Left lobe of liver (tissue), 2 donors: ENCODE measurements at regions not wholly inside any gene's neighbourhood (a gene's known extent, or its start where the extent isn't known, plus 50 kb on each side); places are given as distances from the start of the nearest gene placed in this dataset.

Experiments used
- ATAC-seq: fragments of 200-7000 bp; cut with Tn5 transposase; one replicate; pipeline ENCODE4 v1.9.1; 2020; ENCODE audit warnings: mild to moderate bottlenecking, moderate library complexity
- DNase-seq: peaks from one replicate; pipeline ENCODE4 v3.0.0-alpha.2; 2020; ENCODE audit warnings: low spot score
- donor health status: DM: no; HTN: no; CAD: no; lungs with moderate emphysema.
- donor health status: DM: no; HTN: yes; CAD: no.

DNA sequence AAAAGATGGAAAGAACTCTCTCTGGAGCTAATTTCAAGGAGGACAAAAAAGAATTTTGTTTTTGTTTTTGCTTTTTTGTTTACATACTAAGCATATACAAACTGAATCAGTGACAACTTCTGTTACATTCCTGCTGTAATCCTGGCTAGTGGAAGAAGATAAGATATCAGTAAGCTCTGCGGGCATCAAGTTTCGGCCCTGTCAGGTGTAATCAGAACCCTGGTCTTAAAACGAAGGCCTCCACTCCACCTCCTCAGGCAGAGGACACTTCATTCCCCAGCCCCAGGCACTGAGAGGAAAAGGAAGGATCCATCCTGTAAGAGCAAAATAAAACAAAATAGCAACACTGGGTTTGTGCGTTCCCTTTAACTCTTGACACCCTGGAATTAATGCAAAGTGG, 88.9 kb upstream of the ARHGAP29 start:
- no peak for ATAC-seq
- no peak for DNase-seq

DNA sequence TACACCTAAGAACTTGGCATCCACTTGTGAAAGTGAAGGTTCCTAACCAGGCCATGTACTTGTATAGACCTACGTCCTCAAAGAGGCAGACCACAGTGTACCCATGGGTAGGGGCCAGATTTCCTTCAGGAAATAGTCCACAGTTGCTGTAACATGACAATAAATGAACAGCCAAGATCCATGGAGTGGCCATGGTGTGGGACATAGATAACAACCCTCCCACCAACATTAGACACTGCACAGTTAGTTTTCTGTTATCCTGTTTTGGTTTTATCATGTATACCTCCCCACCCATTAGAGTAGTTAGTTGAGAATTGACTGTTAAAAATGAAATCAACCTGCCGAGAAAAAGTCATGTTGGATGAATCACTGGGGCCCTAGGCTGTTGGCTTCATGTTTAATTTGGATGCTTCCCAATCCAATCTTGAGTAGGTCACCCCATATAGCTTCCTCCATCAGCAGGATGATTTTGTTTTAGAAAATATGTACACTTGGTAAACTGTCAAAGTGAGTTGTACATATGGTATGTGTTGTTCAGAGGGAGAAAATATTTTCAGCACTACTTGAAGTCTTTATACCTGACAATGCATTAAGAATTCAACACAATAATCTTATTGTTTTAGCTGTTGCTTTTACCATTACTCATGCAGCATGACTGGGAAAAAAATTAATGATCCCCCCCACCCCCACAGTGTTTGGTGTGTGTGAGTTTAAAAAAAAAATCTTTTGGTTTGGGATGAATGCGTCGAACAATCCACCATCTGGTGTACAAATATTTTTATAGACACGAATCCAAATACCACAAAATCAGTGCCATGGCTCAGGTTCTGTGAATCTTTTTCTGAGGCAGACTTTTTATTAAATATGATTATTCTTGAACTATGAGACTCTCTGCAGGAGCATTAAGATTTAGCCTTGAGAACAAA, 88.3 kb upstream of the ARHGAP29 start:
- DNase-seq (no peak), ATAC-seq (no peak)

DNA sequence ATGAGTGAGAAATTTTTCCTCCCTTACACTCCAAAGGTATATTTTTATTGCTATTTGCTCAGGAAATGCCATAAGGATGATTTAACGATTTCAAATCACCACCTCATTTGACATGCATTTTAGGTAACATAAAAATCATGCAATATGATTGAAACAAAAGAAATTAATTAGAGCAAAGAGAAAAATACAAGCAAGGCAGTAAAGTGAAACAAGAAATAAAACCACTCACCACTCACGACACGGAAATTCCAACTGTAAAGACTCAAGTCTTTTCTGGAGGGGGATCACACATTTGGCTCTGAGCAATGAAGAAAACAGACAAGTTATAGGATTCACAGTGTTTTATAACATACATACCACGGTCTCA, 86.8 kb upstream of the ARHGAP29 start:
- ATAC-seq (no peak), DNase-seq (no peak)

DNA sequence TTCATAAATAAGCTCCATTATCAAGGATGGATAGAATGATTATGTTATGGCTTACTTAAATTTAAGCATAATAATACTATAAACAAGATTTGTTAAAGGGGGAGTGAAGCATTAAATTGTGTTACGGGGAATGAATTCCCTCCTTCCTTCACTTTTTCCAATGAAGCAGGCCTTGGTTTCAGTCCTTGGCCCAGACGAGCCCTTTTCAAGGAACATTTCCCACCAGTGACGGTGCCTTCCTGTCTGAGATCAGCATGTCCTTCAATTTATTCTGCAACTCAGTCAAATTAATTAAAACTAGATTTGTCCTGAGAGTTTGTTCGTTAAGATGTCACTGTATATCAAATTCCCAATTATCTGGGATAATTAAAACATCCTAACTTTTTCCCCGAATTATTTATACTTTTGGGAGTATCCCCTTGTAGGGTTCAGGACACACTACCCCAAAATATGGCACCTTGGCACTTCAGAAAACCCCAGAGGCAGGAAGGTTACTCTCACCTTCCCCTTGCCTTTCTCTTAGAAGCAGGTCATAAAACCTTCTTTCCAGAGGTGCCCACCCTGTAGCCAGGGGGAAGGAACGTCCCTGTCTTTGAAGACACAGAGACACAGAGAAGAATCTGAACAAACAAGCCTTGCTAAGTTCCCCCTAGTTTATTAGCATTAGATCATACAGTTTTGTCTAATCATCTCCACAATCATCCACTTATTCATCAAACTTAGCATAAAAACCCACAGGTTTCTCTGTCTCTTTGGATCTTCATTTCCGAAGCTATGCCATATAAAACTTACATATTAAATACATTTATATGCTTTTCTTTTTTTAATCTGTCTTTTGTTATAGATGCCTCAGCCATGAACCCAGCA, 86.2 kb upstream of the ARHGAP29 start:
- ATAC-seq (no peak), DNase-seq (no peak)

DNA sequence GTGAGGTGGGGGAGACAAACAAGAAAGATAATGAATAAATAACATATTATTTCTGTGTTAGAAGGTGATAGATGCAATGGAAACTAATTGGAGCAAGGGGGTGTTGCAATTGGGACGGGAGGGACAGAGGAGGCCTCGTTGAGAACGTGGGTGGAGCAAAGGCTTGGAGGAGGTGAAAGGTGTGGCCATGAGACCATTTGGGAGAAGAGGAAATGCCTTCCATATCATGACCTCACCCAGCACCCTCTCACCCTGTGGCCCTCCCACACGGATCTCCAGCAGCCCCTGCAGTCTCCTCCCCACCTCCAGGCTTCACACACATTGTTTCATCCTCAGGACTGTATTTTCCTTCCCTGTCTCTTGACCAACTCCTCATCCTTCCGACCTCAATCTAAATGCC, 85.3 kb upstream of the ARHGAP29 start:
- no peak for ATAC-seq
- DNase-seq = no peak

DNA sequence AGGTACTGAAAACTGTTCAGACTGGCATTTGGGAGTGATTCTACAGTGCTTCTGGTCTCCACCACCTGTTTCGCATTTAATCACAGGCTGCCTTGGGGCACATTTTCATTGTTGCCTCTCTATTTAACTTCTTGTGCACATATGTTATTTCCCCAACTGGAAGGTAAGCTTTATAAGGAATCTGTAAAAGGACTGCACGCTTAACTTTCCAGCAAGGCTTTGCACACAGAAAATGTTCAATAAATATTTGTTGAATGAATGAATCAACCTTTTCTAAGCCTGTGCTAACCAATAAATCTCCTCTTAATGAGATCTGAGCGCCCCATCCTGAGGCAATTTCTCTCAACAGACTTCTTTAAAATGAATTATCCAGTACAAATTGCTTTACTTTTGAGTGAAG, 84.3 kb upstream of the ARHGAP29 start:
- DNase-seq = no peak
- ATAC-seq = no peak

DNA sequence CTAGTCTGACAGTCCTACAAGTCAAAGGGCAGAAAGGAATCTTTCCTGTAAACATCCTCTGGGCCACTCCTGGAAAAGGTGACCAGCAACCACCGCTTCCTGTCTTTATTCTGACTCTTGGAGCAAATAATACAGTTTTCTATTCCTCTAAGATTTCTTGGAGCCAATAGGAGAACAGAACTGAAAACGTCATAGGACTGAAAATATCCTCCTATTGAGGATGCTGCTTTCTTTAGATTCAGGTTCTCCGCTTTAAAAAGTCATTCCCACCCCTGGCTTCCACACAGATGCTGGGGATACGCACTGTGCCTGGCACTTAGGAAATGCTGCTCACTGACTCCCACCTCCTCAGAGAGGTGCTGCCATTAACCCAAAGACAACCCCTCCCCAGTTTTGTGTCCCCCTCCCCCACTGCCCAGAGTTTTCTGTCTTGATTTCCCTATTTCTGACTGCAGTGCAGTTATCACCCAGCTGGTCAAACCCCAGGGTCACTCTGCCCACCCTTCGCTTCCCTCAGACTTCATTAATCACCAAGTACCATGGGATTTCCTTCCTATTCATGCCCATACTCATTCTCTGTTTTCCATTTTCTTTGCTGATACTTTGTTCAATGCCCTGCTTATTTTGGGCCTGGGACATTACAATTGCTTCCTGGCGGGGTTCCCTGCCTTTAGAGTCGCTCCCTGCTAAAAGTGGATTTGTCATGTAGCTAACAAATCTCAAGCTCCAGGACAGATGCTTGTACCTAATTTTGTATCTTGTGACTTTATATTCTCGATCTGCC, 82.1 kb upstream of the ARHGAP29 start:
- DNase-seq (no peak), ATAC-seq (no peak)

DNA sequence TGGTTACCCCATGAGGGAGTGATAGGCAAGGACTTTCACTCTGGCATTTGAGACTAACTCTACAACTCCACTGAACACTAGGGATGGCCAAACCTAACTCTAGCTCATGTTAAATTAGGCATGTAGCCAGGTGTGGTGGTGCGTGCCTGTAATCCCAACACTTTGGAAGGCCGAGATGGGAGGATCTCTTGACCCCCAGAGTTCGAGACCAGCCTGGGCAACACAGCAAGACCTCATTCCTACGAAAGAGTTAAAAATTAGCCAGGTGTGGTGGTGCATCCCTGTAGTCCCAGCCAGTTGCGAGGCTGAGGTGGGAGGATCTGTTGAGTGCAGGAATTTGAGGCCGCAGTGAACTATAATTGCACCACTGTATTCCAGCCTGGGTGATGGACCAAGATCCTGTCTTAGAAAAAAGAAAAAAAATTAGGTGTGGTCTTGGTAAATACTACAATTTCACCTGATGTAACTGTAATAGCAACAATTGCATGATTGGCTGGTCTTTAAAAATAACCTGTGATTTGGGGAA, 81.2 kb upstream of the ARHGAP29 start:
- no peak for ATAC-seq
- no peak for DNase-seq

DNA sequence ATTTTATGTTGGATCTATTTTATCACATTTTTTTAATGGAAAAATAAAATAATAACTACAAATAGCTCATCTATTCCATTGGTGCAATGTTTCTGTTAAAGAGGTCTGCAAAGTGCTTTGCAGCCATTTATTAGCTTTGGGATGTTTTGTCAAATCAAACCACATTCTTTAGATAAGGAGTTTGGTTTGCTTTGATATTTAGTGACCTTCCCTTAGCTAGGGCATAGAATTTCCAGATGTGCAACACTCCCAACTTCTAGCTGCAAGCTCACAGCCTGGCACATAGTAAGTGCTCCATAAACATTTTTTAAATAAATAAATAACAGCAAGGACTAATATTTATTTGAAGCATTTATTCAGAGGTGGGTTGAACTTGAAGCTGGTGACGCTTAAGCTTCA, 80.4 kb upstream of the ARHGAP29 start:
- DNase-seq (no peak), ATAC-seq (no peak)

DNA sequence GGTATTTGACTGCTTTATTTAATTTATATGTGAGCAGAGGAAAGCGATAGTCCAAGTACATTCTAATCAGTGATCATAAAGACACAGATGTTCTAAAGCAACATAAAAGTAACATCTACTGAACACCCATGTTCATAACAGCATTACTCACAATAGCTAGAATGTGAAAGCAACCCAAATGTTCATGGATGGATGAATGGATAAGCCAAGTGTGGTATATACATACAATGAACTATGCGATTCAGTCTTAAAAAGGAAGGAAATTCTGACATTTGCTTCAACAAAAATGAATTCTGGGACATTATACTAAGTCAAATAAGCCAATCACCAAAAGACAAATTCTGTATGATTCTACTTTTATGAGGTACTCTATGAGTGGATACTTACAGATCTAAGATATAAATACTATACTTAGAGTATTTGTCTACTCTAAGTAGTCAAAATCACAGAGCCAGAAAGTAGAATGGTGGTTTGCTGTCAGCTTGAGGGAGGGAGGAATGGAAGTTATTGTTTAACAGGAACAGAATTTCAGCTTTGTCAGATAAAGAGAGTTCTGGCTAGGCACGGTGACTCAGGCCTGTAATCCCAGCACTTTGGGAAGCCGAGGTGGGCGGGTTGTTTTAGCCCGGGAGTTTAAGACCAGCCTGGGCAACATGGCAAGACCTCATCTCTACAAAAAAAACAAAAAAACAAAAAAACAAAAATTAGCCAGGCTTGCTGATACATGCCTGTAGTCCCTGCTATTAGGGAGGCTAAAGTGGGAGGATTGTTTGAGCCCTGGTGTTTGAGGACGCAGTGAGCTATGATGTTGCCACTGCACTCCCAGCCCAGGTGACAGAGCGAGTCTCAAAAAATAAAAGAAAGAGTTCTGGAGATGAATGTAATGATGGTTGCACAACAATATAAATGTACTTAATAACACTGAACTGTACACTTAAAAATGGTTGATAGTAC, 79.7 kb upstream of the ARHGAP29 start:
- DNase-seq (no peak), ATAC-seq (peak; percentile 61)

DNA sequence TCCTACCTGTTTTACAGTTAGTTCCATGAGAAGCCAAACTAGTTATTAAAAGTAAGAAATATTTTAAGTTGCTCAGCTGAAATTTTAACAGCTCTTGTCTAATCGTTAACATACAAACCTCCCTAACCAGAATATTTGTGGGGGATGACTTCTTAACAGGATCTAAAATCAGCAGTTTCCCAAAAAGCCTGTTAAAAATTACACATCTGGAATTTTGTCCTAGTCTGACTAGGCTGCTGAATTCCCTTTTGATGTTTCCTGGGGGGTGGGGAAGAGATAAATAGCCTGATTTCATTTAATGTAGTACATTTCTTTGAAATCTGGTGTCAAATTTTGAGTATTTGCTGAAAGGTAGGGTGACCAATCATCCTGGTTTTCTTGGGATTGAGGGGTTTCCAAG, 78.8 kb upstream of the ARHGAP29 start:
- no peak for DNase-seq
- peak; percentile 54 for ATAC-seq

DNA sequence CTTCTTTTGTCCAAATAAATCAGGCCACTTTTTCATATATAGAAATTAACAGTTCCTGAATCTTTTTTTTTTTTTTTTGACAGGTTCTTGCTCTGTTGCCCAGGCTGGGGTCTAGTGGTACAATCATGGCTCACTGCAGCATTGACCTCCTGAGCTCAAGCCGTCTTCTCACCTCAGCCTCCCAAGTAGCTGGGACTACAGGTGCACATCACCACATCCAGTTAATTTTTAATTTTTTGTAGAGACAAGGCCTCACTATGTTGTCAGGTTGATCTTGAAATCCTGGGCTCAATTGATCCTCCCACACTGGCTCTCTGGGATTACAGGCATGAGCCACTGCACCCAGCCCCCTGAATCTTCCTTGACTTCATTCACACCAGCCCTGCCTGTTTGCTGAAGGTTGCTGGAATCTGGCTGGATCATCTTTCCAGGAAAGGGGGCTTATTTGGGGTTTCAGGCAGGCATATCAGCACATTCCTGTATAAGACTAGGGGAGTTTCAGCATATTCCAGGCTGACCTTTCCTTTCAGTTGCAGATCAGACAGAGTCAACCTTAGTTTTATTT, 78.2 kb upstream of the ARHGAP29 start:
- ATAC-seq (peak; percentile 61), DNase-seq (no peak)

DNA sequence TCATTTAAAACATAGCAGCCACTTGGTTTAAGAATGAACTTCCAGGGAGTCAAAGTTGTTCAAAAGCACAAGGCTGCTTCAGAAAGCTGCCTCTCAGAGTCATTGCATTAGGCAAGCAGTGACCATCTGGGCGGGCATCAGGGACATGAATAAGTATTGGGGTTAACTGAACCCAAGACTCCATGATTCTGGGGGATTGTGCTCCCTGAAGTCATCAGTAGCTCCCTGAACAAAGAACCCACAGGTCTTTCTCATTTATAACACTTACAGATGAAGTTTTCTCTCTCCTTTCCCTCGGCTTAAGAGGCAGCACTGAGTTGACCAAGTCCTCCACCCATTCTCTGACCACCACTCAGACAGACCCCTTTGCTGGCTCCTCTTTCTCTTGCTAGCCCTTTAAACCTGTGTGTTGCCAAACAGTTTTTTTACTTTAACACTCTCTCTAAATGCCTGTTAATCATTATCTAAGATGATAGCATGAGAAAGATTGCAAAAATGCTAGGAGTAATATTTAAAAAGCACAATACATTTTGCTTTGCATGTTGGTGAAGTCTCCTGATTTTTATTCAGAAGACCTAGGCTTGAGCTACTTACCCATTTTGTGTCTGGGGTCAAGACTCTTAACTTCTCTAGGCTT, 77.0 kb upstream of the ARHGAP29 start:
- ATAC-seq (peak; percentile 51), DNase-seq (no peak)

DNA sequence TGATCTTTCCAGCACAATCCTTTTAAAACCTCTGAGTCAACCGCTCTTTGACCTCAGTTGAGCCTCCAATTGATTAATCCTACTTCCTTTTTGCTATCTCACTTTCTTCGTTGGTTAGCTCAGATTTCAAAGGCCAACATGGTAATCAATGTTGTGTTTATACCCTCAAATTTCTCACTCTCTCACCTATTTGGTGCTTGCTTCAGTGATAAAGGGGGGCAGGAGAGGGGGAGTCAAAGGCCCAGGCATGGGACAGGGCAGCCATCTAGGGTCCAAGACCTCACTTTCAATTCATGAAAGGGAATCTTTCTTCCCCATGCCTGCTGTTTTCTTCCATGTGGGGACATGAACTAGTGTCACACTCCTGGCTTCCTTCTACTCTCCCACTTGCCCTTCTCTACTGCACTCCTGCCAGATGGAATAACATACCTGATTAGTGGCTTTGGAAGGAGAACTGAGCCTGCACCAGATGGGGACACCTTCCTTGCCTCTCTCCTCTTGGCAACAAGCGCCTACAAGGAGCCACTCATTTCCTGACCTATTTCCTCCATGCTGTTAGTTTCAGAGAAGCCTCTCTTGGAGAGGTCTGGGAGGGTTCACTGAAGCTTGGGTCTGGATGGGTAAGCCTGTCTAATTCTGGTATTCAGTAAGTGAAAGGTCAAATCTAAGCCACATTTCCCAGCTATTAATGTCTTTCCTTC, 73.3 kb upstream of the ARHGAP29 start:
- DNase-seq = no peak
- peak; percentile 70 for ATAC-seq

DNA sequence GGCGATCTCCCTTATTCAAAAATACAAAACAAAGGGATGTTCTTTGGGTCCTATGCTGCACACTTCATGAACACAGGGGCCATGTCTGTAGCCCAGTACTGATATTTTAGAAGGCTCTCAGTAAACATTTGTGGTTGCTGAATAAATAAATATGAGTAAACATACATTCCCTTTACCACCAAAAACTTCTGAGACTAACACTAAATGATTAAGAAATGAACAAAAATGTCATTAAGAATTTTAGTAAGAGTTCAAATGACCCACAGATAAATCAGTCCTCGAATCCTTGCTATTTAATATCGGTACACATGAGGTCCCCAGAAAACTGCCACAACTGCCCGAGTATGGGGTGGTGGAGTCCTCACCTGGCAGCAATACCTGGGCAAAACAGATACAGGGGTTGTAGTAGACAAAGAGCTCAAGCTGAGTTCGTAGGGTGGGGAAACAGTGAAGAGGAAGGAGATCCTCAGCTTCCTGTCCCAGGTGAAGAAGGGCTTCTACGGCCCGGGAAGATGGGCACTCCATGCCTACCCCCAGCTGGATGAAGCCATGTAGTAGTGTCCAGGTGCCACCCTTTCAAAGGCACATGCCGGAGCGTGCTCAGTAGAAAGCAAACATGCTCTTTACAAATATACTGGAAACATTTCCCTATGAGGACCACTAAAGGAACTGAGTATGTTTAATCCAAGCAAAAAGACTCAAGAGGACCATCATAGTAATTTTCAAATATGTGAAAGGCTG, 72.6 kb upstream of the ARHGAP29 start:
- DNase-seq (no peak), ATAC-seq (peak; percentile 25)

DNA sequence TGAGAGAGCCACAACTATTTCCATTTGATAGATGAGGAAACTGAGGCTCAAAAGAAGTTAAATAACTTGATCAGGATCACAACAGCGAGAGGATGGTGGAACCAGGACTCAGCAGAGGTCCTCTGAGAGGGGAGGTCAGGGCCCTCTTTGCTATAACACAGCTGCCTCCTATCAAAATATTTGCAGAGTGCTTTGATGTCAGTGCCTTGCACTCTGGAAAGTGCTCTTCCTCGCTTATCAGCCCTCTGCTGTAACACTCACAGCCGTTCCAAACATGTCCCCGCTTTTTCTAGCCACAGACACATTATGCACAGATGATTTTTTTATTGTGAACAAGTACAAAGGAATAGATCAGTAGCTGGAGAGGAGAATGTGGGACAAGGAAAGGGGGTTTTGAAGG, 71.8 kb upstream of the ARHGAP29 start:
- DNase-seq = no peak
- ATAC-seq = peak; percentile 23

DNA sequence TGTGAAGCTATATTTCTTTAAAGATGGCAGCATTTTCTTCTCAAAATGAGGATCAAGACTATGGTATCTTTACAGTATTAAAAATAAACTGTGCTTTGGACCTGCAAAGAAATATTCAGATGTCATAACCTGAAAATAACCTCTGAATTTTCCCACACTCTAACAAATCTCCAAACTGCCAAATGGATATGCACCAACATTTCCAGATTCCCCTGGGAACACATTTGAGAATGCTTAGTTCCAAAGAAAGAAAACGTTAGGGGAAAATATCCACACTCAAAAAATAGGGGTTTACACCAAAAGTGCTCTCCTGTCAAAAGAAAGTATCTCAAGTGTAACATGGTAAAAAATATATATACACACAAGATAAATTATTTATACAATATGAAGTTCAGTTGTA, 69.1 kb upstream of the ARHGAP29 start:
- no peak for ATAC-seq
- DNase-seq = no peak

DNA sequence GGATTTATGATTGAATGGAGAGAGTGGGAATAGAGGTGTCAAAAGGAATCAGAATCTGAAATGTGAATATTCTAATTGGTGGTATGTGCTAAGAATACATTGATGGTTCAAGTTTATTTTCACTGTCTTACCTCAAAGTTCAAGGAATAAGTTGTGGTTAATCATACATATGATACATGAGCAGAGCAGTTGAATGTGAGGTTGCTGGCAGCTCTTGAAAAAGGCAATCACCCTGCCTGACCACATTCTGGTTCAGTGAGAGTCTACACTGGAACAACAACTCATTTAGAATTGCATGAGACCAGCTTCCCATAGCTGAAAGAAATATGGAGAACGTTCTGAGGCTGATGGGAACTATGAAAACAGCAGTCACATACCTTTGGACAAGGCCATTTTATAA, 68.3 kb upstream of the ARHGAP29 start:
- ATAC-seq (no peak), DNase-seq (no peak)
